ENCODE measurements at regions not wholly inside any gene's neighbourhood (a gene's known extent, or its start where the extent isn't known, plus 50 kb on each side); places are given as distances from the start of the nearest gene placed in this dataset.

GRCh38 chr15:98420837-98421236 lies 227.5 kb upstream of the IGF1R start:
- no TSS peak for BruUV-seq (replicated peaks)

GRCh38 chr15:98421419-98422129 lies 226.8 kb upstream of the IGF1R start:
- ChIA-PET POLR2A (no interaction called here), CTCF (interaction anchor here (1.5 kb wide), 1 partner anchor 110 kb away, joined by 7 read pairs; no protein-coding TSS in a partner anchor)
- H3K4me1 Mint-ChIP-seq (ENCODE audit: low read depth, unreplicated experiment), result no peaks in the 10 kb centered on the region
- H3K9me3 Mint-ChIP-seq (ENCODE audit: unreplicated experiment), result no peaks in the 10 kb centered on the region
- no TSS peak for BruUV-seq (replicated peaks)
- Histone ChIP-seq H3K4me1 (peaks cover 8% of the 10 kb centered on the region; the same call in 1 of the 2 replicates), H3K9me3 (no peaks in the 10 kb centered on the region), H3K27me3 (replicated peaks; ENCODE audit: control insufficient read depth, insufficient read depth, low read length) (peaks cover 2% of the 10 kb centered on the region), H3K4me3 (ENCODE audit: low read depth, low read length) (no peak overlapping the region), H3K36me3 (ENCODE audit: control insufficient read depth, insufficient read depth, low read length) (no peaks in the 10 kb centered on the region)
- H3K36me3 Mint-ChIP-seq (ENCODE audit: insufficient read depth, unreplicated experiment), result no peaks in the 10 kb centered on the region
- no peak overlapping the region for H3K4me3 Mint-ChIP-seq (ENCODE audit: unreplicated experiment)
- intact Hi-C loops (cut with micrococcal nuclease; ENCODE audit: unreplicated experiment), result loop anchor here (1.0 kb wide), 2 partner anchors 110 to 517 kb away; no protein-coding TSS in a partner anchor
- TF ChIP-seq, protein P1, sequence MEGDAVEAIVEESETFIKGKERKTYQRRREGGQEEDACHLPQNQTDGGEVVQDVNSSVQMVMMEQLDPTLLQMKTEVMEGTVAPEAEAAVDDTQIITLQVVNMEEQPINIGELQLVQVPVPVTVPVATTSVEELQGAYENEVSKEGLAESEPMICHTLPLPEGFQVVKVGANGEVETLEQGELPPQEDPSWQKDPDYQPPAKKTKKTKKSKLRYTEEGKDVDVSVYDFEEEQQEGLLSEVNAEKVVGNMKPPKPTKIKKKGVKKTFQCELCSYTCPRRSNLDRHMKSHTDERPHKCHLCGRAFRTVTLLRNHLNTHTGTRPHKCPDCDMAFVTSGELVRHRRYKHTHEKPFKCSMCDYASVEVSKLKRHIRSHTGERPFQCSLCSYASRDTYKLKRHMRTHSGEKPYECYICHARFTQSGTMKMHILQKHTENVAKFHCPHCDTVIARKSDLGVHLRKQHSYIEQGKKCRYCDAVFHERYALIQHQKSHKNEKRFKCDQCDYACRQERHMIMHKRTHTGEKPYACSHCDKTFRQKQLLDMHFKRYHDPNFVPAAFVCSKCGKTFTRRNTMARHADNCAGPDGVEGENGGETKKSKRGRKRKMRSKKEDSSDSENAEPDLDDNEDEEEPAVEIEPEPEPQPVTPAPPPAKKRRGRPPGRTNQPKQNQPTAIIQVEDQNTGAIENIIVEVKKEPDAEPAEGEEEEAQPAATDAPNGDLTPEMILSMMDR (IDR thresholded peaks at IDR 0.05; ENCODE audit: insufficient read depth in 1 of 2, low read depth in 1 of 2, low read length in 1 of 2, severe bottlenecking in 1 of 2, unreplicated experiment in 1 of 2), result peak; percentile 90 to 93
- peak; percentile 48 to 71 for DNase-seq
- no peak overlapping the region for H3K27ac Mint-ChIP-seq (ENCODE audit: unreplicated experiment)
- peaks cover 28% of the 10 kb centered on the region for H3K27me3 Mint-ChIP-seq (ENCODE audit: insufficient read depth, unreplicated experiment)

More at GRCh38 chr15:98420837-98421236, 227.5 kb upstream of the IGF1R start:
- TF ChIP-seq, protein P1 (IDR thresholded peaks at IDR 0.05; ENCODE audit: insufficient read depth in 1 of 2, low read depth in 1 of 2, low read length in 1 of 2, severe bottlenecking in 1 of 2, unreplicated experiment in 1 of 2), result no peak
- Mint-ChIP-seq H3K36me3 (ENCODE audit: insufficient read depth, unreplicated experiment) (no peaks in the 10 kb centered on the region), H3K4me3 (ENCODE audit: unreplicated experiment) (no peak overlapping the region), H3K27ac (ENCODE audit: unreplicated experiment) (no peak overlapping the region), H3K9me3 (ENCODE audit: unreplicated experiment) (no peaks in the 10 kb centered on the region), H3K27me3 (ENCODE audit: insufficient read depth, unreplicated experiment) (peaks cover 25% of the 10 kb centered on the region), H3K4me1 (ENCODE audit: low read depth, unreplicated experiment) (no peaks in the 10 kb centered on the region)
- no peaks in the 10 kb centered on the region for H3K36me3 ChIP-seq (ENCODE audit: control insufficient read depth, insufficient read depth, low read length)
- POLR2A ChIA-PET, result no interaction called here
- peaks cover 8% of the 10 kb centered on the region; the same call in 1 of the 2 replicates for H3K4me1 ChIP-seq
- H3K4me3 ChIP-seq (ENCODE audit: low read depth, low read length), result no peak overlapping the region
- H3K27me3 ChIP-seq (replicated peaks; ENCODE audit: control insufficient read depth, insufficient read depth, low read length), result peaks cover 2% of the 10 kb centered on the region
- H3K9me3 ChIP-seq, result no peaks in the 10 kb centered on the region
- intact Hi-C loops (cut with micrococcal nuclease; ENCODE audit: unreplicated experiment), result loop anchor here (1.0 kb wide), 1 partner anchor 110 kb away; no protein-coding TSS in a partner anchor
- CTCF ChIA-PET, result no interaction called here
- DNase-seq, result no peak

GRCh38 chr15:98422130-98422478 lies 226.2 kb upstream of the IGF1R start:
- CTCF ChIA-PET, result interaction anchor here (1.5 kb wide), 1 partner anchor 110 kb away, joined by 7 read pairs; no protein-coding TSS in a partner anchor

More at GRCh38 chr15:98422130-98422478, 226.2 kb upstream of the IGF1R start:
- H3K27me3 ChIP-seq (replicated peaks; ENCODE audit: control insufficient read depth, insufficient read depth, low read length), result peaks cover 2% of the 10 kb centered on the region
- H3K27me3 Mint-ChIP-seq (ENCODE audit: insufficient read depth, unreplicated experiment), result peaks cover 26% of the 10 kb centered on the region
- no peaks in the 10 kb centered on the region for H3K36me3 ChIP-seq (ENCODE audit: control insufficient read depth, insufficient read depth, low read length)
- H3K4me3 Mint-ChIP-seq (ENCODE audit: unreplicated experiment), result no peak overlapping the region
- H3K4me1 Mint-ChIP-seq (ENCODE audit: low read depth, unreplicated experiment), result no peaks in the 10 kb centered on the region
- peaks cover 8% of the 10 kb centered on the region; the same call in 1 of the 2 replicates for H3K4me1 ChIP-seq
- BruUV-seq (replicated peaks), result no TSS peak
- no peak overlapping the region for H3K27ac Mint-ChIP-seq (ENCODE audit: unreplicated experiment)
- H3K9me3 ChIP-seq, result no peaks in the 10 kb centered on the region
- H3K9me3 Mint-ChIP-seq (ENCODE audit: unreplicated experiment), result no peaks in the 10 kb centered on the region
- no peaks in the 10 kb centered on the region for H3K36me3 Mint-ChIP-seq (ENCODE audit: insufficient read depth, unreplicated experiment)
- no peak for DNase-seq
- TF ChIP-seq, protein P1 (IDR thresholded peaks at IDR 0.05; ENCODE audit: insufficient read depth in 1 of 2, low read depth in 1 of 2, low read length in 1 of 2, severe bottlenecking in 1 of 2, unreplicated experiment in 1 of 2), result no peak
- H3K4me3 ChIP-seq (ENCODE audit: low read depth, low read length), result no peak overlapping the region
- intact Hi-C loops (cut with micrococcal nuclease; ENCODE audit: unreplicated experiment), result loop anchor here (1.0 kb wide), 1 partner anchor 518 kb away; no protein-coding TSS in a partner anchor
- POLR2A ChIA-PET, result no interaction called here

Measured in Caco-2 (cell line).